NCI-H187 (cell line): ENCODE measurements at regions not wholly inside any gene's neighbourhood (a gene's known extent, or its start where the extent isn't known, plus 50 kb on each side); places are given as distances from the start of the nearest gene placed in this dataset.

Experiments used
- DNase-seq, 2 experiments: peaks; one replicate each; lab custom pipeline; 2025; lab: John Stamatoyannopoulos, UW

DNA sequence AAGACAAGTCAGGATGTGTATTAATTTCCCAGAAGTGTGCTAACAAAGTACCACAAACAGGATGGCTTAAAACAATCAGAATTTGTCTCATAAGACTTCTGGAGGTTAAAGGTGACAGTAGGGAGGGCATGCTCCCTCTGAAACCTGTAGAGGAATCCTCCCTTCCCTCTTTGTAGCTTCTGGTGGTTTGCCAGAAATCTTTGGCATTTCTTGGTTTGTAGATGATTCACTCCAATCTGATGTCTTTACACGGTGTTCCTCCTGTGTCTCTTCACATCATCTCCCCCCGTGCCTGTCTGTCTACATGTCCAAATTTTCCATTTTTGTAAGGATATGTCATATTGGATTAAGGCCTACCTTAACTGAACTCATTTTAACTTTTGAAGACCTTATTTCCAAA lies 471.5 kb downstream of the ZNF608 start:
- no peak for DNase-seq

GRCh38 chr5:124264499-124264898 lies 481.9 kb downstream of the ZNF608 start:
- DNase-seq = no peak

GRCh38 chr5:124263680-124264491 lies 482.6 kb downstream of the ZNF608 start:
- no peak for DNase-seq

DNA sequence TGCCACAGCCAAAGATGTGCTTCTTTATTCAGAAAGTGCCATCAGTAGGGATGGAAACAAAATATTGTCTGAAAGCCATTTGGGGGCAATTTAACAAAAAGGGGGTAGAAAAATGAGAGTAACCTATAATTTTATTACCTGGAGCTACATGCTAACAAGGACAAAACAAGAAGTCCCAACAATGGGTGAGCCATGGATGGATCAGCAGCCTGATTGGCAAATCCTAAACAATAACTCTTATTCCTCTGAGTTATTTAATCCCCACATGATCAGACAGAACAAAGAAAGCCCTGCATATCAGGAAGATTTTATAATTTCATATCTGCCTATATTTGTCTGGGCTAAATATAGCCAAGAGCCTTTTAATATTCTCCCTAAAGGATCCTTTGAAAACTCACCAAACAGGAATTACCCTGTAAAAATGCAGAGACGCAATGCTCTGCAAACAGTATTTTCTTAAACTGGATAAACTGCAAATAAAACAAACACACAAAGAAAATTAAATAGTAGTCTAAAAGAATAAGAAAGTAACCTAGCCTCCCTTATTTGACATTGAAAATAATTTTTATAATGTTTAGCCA lies 483.4 kb downstream of the ZNF608 start:
- DNase-seq = peak in 1 of 2 experiments; percentile 5

DNA sequence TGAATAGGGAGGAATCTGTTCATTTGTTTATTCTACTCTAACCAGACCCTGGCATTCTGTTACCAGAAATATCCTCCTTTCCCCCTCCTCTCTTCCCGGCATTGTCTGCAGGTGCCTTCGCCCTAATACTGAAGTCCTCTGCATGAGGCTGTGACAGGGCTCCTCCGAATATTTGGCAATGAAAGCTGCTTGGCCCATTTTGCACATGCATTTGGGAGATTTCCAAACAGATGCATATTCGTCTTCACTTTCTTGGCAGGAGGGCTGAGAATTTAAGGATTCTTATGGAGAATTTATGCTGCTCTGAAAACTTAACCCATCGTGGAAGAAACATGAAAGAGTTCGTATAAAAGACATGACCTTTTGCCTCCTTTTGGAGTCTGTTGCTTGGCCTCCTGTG lies 484.0 kb downstream of the ZNF608 start:
- DNase-seq = no peak

GRCh38 chr5:124261848-124262247 lies 484.6 kb downstream of the ZNF608 start:
- DNase-seq = no peak

DNA sequence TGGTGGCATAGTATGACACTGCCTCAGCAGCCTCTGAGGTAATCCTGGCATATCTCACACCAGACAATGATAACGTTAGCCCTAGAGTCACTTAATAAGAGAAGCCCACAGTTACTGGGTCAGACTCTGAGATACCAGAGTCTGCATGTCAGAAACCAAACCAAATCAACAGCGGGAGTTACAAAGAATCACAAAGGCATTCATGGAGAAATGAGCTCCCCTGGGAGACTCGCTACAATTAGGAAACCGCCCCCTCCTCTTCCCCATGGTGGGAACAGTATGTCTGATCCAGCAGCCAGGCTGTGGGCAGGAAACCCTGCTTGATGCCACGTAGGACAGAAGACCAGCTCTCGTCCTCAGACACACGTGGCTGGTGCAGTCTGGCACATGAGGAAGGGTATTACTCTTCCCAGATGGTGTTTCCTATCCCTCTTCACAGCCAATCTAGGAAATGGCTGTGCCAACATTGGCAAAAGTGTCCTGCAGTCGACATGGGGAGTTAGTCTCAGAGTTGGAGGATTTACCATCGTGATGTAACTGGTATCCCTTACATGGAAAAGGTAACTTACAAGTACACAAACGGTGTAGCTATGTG lies 485.4 kb downstream of the ZNF608 start:
- DNase-seq = no peak

- no peak for DNase-seq
Measured at GRCh38 chr5:124259017-124259416, 487.4 kb downstream of the ZNF608 start.

GRCh38 chr5:124257048-124257447 lies 489.4 kb downstream of the ZNF608 start:
- DNase-seq = no peak

- no peak for DNase-seq
Measured at GRCh38 chr5:124253203-124253810, 493.1 kb downstream of the ZNF608 start.

GRCh38 chr5:124252747-124253146 lies 493.7 kb downstream of the ZNF608 start:
- DNase-seq = no peak

DNA sequence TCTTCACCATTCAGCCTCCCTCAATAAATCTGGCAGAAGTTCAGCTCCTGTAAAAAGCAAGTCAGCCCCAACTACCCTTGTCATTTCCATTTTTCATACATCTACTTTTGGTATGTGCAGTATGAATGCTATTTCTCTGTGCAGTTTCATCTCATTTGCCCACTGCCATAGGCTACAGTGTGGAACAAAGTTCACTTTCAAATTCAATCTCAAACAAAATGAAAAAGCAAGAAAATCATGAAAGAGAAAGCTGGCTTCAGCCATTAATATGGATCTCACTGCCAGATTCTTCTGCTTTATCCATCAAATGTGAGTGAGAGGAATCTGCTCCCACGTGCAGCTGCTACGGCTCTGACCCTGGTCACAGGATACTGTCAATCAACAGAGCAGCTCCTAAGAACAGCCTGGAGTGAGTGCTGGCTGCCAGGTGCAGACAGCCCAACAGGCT lies 494.2 kb downstream of the ZNF608 start:
- no peak for DNase-seq

DNA sequence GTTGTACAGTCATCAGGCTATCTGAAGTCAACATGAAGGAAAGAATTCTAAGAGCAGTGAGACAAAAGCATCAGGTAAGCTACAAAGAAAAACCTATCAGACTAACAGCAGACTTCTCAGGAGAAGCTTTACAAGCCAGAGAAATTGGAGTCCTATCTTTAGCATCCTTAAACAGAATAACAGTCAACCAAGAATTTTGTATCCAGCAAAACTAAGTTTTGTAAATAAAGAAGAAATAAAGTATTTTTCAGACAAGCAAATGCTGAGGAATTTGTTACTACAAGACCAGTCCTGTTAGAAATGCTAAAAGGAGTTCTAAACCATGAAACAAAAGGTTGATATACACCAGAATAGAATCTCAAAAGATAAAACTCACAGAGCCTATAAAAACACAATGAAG lies 501.2 kb downstream of the ZNF608 start:
- DNase-seq = no peak

DNA sequence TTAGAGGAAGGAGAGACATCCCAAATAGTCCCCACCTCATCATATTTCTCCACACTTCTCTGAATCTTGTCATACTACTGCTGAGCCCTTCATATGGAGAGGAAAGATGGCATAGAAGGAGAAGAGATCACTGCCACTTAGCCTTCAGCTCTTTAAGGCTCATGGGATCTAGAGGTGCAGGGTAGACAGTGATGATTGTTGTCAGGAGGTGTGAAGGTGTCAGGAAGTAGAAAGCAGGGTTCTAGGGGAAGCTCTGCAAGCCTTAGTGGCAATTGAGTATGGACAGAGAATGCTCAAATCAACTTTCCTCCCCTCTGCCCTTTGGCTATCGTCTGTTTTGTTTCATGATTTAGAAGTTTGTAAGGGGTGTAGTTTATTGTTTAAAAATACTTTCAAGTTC lies 505.7 kb downstream of the ZNF608 start:
- no peak for DNase-seq

DNA sequence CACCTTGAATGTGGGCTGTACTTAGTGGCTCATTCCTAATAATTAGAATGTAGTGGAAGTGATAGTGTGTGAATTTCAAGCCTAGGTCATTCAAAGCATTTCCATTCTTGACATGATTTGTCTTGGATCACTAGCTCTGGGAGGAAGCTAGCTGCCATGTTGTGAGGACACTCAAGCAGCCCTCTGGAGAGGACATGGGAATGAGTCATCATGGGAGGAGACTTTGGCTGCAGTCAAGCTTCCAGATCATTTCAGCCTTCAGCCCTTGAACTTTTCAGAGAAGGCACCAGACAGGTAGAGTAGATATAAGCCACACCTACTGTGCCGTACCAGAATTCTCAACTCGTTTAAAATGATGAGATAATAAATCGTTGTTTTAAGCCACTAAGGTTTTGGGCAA lies 506.9 kb downstream of the ZNF608 start:
- no peak for DNase-seq

DNA sequence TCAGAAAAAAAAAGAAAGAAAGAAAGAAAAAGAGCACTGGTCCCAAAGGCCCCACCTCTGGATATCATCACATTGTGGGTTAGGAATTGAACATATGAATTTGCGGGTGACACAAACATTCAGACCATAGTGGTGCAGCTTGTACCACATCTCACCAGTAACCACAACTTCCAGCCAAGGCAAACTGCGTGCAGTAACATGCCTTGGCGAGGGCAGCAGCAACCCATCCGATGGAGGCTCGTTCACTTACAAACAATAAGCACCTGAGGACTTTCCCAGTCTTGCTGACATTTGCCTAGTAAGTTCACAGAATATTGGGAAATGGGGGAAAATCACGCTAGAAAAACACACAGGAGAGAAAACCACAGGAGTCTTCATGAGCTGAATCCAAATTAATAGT lies 508.1 kb downstream of the ZNF608 start:
- no peak for DNase-seq

DNA sequence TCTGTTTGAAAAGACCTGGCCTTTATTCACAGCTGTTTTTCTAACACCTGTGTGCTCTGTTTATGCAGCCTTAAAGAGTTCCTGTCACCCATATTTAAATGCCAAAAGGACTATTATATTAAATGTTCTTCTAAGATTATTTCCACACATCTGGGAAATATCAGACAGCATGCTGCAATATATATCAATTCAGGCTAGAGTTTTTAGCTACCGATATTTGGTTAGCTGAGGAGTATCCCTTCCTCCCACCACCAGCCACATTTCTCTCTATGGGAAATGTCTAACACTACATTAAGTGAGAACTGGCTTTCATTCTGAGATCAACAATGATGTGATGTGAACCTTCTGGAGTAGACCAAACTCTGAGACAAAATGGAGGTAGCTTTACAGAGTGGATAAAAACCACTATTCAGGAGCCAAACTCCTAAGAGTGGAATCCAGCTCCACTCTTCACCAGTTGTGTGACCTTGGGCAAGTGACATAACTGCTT lies 509.2 kb downstream of the ZNF608 start:
- no peak for DNase-seq

GRCh38 chr5:124236361-124237205 lies 509.9 kb downstream of the ZNF608 start:
- no peak for DNase-seq

DNA sequence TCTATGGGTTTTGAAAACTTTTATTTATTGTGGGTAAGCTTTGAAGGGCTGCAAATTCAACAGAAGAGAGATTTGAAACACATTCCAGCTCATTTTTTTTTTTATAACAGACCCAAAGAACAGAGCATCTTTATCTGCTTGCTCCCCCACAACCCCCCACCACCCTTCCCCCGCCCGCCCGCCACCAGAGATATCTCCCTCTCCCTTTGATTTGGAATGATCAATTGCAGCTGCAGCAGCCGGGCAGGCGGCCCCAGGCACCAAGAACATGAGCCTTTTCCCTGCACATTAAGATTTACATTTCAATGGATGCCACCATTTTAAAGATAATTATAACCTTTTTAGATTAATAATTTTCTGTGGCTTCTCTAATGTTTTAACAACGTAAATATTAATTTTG lies 510.9 kb downstream of the ZNF608 start:
- no peak for DNase-seq

- DNase-seq = no peak
Measured at GRCh38 chr5:124234770-124235562, 511.5 kb downstream of the ZNF608 start.
